ENCODE measurements at regions not wholly inside any gene's neighbourhood (a gene's known extent, or its start where the extent isn't known, plus 50 kb on each side); places are given as distances from the start of the nearest gene placed in this dataset.
A peak's percentile ranks its signal among the peaks of the same experiment; 100 is the strongest.
"Not testable (repeated sequence)": the region's sequence is repeated elsewhere in the genome, so short reads cannot be mapped to it uniquely, and the experiment has no call there.

DNA sequence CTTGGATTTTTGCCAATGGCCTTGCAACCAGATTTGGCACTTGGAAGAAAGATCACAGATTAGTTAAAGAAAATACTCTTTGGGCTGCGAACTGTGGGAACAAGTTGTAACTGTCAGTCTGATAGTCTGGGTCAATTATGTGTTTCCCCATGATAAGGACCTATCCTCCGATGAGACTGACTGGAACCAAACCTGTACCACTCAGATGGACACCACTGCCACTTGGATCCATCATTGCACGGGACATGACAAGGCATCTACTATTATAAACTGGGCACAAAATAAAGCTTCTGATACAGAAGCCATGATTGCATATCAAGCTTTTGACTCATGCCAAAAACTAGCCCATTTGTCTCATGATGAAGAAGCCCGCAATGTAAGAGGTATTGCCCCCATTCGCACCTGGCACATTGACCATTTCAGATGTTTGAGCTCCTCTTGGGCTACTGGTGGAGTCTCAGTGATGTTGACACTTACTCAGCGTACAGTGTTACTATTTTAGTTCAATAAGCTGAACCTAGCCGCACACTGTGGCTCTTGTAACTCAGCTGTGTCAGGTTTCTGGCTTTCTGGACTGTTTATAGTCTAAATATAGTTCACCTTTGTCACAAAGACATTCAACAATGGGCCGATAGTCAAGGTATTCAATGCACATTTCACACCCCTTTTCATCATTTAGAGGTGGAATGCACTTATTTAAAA, 179.8 kb upstream of the RBBP8 start:
- DNase-seq: no peak

DNA sequence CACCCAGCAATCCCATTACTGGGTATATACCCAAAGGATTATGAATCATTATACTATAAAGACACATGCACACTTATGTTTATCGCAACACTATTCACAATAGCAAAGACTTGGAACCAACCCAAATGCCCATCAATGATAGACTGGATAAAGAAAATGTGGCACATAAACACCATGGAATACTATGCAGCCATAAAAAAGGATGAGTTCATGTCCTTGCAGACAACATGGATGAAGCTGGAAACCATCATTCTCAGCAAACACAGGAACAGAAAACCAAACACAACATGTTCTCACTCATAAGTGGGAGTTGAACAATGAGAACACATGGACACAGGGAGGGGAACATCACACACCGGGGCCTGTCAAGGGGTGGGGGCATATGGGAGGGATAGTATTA, 169.1 kb upstream of the RBBP8 start:
- not testable (repeated sequence) for DNase-seq

DNA sequence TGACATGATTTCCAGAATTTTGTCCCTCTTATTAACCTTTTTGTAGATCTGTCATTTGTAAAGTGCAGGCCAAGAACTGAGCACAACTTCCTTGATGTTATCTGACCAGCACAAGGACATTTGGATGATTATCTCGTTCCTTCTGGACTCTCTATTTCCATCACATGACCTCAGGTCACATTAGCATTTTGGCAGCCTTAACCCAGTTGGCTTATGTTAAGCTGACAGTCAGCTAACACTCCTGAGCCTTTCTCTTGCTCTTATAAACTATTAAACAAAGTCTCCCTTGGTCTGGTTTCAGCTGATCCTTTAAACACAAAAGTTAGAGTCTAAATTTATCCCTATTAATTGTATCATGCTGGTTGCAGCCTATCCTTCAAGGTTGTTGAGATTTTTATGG, 167.2 kb upstream of the RBBP8 start:
- no peak for DNase-seq

DNA sequence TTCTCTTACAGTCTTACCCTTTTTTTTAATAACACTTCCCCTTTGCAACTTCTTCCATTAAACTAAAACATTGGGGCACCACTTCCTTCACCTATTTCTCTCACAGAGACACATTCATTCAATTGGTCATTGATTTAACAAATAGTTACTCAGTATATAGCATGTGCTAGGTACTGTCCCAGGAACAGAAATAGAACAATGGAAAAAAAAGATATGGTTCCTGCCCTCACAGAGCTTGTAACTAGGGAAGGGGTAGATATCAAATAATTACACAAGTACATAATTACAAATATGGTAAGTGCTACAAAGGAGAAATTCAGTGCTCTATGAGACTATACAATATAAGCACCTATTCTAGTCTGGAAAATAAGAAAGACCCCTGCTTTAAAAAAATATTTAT, 165.5 kb upstream of the RBBP8 start:
- DNase-seq: no peak

DNA sequence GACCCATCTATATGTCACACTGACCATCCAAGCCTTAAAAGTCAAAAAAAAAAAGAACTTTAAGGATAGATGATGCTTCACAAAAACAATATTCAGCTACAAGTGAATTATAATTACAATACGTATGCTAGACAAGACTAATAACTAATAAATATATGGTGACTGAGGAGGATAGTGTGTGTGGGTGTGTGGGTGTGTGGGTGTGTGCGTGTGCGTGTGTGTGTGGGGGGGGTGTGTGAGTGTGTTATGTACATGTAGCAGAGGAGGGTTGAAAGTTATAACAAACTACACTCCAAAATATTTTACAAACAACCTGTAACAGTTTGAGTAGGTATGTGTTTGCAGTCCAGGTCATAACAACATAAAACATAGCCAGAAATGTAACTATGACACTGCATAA, 159.2 kb upstream of the RBBP8 start:
- no peak for DNase-seq

DNA sequence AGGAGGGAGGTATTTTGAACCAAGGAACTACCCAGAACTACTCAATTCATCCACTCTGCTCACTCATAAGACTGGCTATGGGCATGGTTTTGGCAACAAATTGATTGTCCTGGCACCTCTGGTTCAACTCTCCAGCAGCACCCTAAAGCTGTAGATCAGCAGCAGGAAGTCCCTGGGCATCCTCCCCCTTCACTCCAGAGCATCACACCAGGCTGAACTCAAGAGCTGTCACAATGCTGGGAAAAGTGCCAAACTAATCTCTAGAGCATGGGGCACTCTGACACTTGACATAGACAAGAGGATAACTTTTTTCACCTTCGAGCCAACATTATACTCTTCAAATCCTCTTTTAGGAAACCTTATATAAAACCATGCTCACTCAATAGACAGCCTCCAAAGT, 154.1 kb upstream of the RBBP8 start:
- no peak for DNase-seq

DNA sequence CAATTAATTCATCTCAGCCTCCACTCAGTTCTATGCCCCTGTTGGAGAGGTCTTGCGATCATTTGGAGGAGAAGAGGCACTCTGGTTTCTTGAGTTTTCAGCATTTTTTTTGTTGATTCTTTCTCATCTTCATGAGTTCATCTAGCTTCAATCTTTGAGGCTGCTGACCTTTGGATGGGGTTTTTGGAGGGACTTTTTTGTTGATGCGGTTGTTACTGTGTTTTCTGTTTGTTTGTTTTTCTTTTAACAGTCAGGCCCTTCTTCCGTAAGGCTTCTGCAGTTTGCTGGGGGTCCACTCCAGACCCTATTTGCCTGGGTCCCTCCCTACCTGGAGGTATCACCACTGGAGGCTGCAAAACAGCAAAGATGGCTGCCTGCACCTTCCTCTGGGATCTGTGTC, 149.9 kb upstream of the RBBP8 start:
- no peak for DNase-seq

DNA sequence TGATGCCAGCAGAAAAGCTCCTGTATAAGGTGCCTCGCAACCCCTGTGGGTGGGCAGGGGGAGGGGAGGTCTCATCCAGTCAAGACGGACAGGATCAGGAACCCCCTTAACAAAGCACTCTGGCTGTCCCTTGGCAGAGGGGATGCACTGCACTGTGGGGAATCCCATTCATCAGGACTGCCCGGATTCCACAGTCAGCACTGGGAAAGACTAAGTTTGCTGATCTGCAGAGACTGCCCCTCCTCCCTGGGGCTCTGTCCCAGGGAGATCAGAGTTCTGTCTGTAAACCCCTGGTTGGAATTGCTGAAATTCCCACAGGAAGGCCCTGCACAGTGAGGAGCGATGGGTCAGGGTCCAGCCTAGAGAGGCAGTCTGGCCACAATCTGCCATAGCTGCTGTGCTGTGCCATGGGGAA, 149.5 kb upstream of the RBBP8 start:
- DNase-seq: no peak

DNA sequence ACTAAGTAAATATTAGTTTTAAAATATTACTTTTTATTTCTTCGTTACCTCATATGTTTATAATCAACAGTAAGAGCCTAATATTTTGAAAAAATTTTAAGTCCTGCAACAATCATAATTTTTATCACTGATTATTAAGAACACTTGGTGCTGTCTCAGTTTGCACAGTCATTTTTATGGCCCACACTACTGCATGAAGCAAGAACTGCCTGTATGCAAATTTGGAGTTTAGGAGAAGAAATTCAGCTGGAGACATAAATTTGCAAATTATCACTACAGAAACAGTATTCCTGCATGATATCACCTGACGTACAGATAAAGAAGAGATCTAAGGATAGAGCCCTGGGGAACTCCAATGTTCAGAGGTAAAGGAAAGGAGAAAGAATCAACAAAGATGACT, 144.1 kb upstream of the RBBP8 start:
- DNase-seq: no peak

DNA sequence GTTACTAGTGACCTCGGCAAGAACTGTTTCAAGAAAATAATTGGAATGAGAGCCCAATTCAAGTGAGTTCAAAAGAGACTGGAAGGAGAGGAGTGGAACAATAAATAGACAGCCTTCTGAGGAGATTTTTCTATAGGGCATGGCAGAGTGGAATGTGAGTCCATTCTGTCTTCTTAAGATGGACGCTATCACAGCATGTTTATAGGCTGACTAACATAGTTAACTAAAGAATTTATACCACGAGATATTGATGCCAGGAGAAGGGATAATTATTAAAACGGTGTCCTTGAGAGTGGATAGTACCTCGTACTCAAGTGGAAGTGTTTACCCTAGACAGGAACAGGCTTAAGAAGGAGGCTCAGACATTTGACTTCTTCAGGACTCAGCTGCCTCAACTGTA, 143.5 kb upstream of the RBBP8 start:
- DNase-seq: no peak

DNA sequence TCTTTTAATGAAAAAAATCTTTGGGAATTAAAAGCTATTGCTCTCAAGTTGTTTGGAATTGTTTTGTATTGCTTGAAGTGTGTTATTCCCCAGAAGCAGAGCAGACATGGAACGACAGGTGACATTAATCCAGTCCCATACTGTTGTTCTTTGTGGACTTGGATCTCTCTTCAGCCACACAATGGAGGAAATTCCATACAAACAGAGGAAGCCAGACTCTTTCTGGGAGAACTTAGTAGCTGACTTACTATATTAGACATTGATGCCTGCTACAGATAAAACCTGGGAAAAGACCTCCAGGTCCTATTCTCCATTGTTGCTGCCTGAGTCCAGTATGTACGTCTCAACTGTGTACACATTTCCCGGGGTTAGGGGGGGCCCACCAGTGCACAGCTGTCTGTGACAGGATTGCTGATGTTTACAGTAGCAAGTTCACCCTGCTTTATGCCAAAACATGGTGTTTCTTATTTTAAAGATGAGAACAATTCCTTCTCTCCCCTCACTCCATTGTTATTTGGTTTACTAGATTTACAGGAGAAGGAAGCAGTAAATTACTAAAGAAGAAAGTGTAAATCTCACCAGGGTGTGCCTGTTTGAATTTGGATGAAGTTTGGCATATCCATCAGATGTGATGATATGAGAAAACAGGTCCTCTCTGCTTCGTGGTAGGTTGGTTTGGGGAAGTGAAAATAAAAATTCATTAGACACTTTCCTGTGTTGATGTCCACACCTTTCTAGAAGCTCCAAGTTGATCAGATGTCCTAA, 142.4 kb upstream of the RBBP8 start:
- DNase-seq: no peak

DNA sequence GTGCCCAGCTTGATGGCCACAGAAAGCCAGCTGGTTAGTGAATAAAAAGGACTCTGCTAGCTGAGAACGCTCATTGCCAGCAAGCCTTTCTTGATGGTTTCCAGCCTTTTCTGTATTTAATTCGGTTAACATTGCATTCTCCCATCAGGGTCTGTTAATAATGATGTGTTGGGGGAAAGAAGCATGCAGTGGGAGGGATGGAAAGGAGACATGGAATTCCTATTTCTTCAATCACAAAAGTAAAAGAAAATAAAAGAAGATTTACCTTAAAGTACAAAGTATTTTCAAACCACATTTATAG, 141.9 kb upstream of the RBBP8 start:
- no peak for DNase-seq

DNA sequence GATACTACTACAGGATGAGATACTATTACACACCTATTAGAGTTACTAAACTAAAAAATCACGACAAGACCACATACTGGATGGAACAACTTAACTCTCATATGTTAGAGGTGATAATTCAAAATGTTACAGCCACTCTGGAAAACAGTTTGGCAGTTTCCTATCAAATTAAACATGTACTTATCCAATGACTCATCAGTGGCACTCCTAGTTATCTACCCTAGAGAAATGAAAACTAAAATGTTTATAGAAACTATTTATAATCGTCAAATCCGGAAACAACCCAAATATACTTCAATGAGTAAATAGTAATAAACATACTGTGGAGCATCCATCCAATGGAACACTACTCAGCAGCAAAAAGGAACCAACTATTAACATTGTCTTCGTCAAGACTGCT, 137.0 kb upstream of the RBBP8 start:
- DNase-seq: no peak

DNA sequence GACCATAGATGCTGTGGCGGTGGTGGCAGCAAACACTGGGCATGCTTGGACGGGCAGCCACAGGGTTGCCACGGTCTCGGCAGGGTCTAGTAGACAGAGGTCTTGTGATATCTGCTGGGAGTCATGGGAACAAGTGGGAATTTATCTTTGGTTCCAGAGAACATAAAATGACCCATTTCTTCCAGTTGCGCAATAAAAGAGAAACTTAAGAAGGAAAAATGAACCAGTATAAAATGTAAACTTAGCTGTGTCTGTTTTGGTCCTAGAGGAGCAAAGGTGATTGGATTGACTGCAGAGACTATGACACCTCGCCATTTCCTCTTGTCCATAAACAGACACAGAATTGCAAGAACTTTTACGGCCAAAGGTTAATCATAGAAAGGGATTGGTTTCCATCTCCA, 132.6 kb upstream of the RBBP8 start:
- no peak for DNase-seq

DNA sequence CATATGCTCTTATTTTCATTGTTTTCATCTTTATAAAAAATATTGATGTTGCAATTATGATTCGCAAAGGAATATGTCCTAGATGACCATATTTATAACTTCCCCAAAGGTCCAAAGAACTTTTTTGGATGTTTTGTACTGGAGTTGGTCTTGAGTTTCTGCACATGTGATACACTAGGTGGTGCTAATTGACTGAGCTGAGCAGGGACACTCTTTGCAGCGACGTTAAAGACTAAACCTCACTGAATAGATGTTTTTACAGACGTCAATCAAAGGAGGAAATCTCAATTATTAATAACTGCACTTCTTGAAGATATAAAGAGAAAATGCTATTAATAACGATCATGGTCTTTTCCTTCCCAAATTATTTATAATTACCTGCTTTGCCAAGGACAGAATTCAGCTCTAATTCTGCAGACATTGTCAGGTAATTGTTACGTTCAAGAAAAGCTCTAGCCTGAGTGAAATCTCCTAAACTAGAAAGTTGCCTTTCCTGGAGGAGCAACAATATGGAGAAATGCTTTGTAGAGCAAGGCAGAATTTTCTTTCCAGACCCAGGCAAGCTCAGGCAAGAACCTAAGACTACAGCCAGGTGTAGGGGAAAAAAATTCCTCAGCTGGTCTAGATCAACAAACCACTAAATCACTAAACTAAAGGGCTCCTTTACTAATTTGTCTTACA, 119.3 kb upstream of the RBBP8 start:
- DNase-seq: peak in 1 of 2 donors; percentile 22

DNA sequence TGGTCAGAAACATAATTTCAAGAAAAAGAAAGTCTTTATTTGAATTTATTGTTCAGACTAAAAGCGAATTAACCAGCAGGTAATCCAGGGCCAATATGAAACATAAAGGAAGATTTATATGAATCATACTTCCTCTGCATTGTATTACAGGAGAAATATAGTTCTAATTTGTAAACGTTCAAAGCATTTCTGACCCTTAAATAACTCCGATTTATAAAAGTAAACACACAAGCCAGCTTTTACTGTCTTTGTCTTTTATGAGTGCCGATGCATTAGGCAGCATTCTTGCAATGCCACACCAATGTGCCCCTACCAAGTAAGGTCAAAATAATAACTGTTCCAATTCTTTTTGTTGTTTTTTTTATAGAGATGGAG, 118.8 kb upstream of the RBBP8 start:
- DNase-seq: no peak

DNA sequence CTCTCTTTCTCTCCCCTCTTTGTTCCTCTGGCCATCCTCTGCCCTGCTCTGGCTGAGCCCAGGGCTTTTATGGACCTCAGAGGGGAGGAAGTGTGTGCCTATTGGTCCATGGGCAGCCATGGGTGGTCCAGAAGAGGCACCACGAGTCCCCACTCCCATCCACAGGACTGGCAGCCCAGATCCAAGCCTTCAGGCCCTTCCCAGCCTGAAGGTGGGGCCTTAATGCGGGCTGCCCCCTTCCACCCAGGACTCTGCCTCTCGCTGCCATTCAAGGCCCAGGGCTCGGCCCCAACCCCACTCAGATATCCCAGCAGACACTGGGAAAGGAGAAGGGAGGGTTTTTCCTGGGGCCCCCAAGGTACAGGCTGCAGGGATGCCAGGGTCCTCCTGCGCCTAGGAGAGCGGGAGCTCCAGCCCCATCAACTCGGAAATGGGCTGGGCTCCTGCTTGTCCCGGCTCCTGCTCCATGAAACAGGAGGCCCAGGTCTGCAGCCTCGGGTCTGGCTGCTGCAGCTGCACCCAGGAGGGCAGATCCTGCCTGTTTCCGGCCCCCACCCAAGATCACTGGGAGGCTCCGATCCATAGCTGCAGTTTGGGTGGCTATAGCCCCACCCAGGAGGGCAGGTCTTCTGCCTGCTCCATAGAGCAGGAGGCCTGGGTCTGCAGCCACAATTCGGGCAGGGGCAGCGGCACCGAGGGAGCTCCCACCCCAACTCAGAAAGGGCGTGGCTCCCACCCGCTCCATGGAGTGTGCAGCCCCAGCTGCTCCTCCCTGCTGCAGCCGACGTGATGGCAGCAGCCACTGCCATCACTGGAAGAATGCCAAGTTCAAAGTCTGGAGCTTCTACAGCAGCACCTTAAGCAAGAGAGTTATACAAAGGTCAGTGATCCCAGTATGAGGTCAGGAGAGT, 116.6 kb upstream of the RBBP8 start:
- DNase-seq: no peak

DNA sequence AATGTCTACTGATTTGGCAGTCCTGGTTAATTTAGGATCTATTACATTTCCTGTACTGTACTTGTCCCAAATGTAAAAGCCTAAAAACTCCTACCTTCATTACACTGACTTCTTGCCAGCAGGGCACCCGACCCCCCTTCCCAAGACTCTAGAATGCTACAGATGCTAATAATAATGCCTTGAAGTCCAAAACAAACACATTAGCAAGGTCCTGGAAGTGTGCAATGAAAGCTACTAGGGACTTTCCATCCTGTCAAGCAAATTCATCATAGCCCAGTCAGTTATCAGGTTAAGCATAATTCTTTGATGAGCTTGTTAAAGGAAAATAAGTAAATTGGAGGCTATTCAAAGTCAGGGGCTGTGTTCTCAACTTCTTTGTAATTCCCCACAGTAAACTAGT, 115.3 kb upstream of the RBBP8 start:
- no peak for DNase-seq

DNA sequence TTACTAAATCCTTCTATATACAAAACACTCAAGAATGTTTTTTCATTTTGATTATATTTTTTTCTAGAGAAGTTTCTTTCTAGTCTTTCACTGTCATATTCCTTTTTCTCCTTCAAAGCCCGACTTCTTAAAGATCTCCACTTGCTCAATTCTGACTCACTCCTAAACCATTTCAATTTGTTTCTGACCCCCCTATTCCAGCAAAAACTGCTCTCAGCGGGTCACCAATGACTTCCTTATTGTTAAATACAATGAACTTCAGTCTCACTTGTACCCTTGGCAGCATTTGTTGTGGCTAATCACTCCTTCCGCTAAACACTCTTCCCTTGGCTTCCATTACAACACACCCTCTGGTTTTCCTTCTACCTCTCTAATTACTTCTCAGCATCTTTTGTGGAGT, 111.1 kb upstream of the RBBP8 start:
- no peak for DNase-seq

DNA sequence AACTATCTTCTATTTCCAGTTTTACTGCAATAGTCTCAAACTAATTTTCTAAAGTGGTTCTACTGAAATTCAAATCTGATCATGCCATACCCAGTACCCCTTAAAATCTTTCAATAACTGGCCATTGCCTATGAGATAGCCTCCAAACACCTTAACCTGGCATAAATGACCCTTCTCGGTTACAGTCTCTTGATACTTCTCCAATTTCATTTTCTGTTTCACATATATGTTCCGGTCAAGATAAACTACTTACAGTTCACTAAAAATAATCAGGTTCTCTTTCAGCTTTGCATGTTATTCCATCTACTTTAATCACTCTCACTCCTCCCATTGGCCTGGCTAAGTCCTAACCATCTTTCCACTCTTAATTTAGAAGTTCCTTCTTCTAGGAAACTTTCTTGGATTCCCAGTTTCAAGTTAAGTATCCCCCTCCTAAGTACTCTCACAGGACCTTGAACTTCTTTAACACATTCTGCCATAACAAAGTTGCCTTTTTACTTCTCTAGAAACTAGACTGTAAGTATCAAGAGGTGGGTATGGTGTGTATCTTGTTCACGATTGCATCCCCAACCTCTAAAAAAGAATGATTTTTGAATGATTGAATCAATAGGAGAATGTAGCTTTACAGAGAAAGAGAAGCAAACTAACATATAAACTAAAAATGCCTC, 110.2 kb upstream of the RBBP8 start:
- no peak for DNase-seq

DNA sequence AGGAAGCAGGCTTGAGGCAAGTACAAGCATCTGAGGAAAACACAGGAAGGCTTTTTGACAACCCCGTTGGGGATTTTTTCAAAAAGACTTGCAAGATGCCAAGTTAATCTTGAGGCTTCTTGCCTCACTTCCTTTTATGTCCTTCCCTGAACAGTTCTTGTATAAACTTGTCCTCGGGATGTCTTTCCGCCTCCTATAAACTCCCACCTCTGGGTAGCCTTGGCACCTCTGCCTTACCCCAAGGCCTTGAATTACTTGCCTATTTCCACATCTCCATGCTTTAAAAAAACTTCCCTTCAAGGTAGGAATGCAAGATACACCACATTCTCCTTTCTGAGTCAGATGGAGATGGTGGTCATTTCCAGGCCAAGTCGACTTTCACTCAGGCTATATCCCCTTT, 106.4 kb upstream of the RBBP8 start:
- no peak for DNase-seq

DNA sequence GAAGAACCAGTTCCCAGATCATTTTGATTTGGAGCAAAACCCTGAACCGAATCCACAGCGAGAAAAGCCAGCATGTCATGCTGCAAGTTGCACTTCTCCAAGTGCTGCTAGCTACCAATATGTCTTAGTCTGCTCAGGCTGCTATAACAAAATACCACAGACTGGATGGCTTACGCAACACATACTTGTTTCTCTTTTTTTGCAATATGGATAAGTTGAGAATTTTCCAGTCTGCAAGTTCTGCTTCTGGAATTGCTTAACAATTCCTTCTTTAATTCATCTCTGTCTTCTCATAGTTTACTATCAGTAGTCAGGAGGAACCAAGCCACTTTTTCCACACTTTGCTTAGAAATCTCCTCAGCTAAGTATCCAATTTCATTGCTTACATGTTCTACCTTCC, 105.9 kb upstream of the RBBP8 start:
- no peak for DNase-seq

DNA sequence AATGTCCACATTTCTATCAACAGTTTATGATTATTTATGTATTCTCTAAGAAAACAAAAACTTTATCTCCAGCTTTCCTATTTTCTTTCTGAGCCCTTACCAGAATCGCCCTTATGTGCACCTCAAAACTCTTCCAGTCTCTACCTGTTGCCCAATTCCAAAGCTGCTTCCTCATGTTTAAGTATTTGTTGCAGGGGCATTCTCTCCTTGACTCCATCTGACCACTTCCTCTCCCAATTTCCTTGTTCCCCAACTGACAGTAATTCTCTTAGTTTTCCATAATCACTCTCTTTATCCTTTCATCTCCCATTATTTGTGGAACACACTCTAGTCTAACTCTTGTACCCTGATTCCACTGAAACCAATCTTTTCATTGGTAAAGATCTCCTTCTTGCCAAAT, 105.4 kb upstream of the RBBP8 start:
- no peak for DNase-seq
